Kidney tubule cell (primary cell): ENCODE measurements at regions not wholly inside any gene's neighbourhood (a gene's known extent, or its start where the extent isn't known, plus 50 kb on each side); places are given as distances from the start of the nearest gene placed in this dataset.
A peak's percentile ranks its signal among the peaks of the same experiment; 100 is the strongest.

ENCODE experiments used
- DNase-seq: peaks from one replicate; pipeline ENCODE4 v3.0.0-alpha.2; 2018; ENCODE audit warnings: low spot score

GRCh38 chr16:62224646-62225209 lies 188.5 kb upstream of the CDH8 start:
- DNase-seq = no peak

- DNase-seq = no peak
Observed at GRCh38 chr16:62216837-62217236, 180.6 kb upstream of the CDH8 start.

GRCh38 chr16:62213763-62214162 lies 177.5 kb upstream of the CDH8 start:
- DNase-seq = peak; percentile 2

- no peak for DNase-seq
Observed at GRCh38 chr16:62208934-62209333, 172.7 kb upstream of the CDH8 start.

- DNase-seq = no peak
Observed at GRCh38 chr16:62205459-62205858, 169.2 kb upstream of the CDH8 start.

GRCh38 chr16:62201911-62202310 lies 165.7 kb upstream of the CDH8 start:
- no peak for DNase-seq

GRCh38 chr16:62194828-62195227 lies 158.6 kb upstream of the CDH8 start:
- no peak for DNase-seq

- DNase-seq = peak; percentile 12
Observed at GRCh38 chr16:62190426-62190825, 154.2 kb upstream of the CDH8 start.

GRCh38 chr16:62177351-62178203 lies 141.3 kb upstream of the CDH8 start:
- DNase-seq = no peak

GRCh38 chr16:62170642-62171041 lies 134.4 kb upstream of the CDH8 start:
- no peak for DNase-seq

GRCh38 chr16:62167551-62167950 lies 131.3 kb upstream of the CDH8 start:
- DNase-seq = no peak

GRCh38 chr16:62157544-62157943 lies 121.3 kb upstream of the CDH8 start:
- no peak for DNase-seq

GRCh38 chr16:62156971-62157370 lies 120.7 kb upstream of the CDH8 start:
- DNase-seq = no peak

GRCh38 chr16:62149631-62150030 lies 113.4 kb upstream of the CDH8 start:
- DNase-seq = no peak

GRCh38 chr16:62137996-62138395 lies 101.8 kb upstream of the CDH8 start:
- DNase-seq = no peak

GRCh38 chr16:62135911-62136310 lies 99.7 kb upstream of the CDH8 start:
- DNase-seq = peak; percentile 92

- peak; percentile 42 for DNase-seq
Observed at GRCh38 chr16:62135446-62135845, 99.2 kb upstream of the CDH8 start.

GRCh38 chr16:62130101-62130500 lies 93.9 kb upstream of the CDH8 start:
- DNase-seq = peak; percentile 23

- DNase-seq = no peak
Observed at GRCh38 chr16:62105244-62105643, 69.0 kb upstream of the CDH8 start.

- no peak for DNase-seq
Observed at GRCh38 chr16:62102588-62102987, 66.3 kb upstream of the CDH8 start.

GRCh38 chr16:62100651-62101050 lies 64.4 kb upstream of the CDH8 start:
- no peak for DNase-seq

- no peak for DNase-seq
Observed at GRCh38 chr16:62089715-62090114, 53.5 kb upstream of the CDH8 start.

- DNase-seq = no peak
Observed at GRCh38 chr16:62088731-62089410, 52.6 kb upstream of the CDH8 start.
